ENCODE measurements at regions not wholly inside any gene's neighbourhood (a gene's known extent, or its start where the extent isn't known, plus 50 kb on each side); places are given as distances from the start of the nearest gene placed in this dataset.

DNA sequence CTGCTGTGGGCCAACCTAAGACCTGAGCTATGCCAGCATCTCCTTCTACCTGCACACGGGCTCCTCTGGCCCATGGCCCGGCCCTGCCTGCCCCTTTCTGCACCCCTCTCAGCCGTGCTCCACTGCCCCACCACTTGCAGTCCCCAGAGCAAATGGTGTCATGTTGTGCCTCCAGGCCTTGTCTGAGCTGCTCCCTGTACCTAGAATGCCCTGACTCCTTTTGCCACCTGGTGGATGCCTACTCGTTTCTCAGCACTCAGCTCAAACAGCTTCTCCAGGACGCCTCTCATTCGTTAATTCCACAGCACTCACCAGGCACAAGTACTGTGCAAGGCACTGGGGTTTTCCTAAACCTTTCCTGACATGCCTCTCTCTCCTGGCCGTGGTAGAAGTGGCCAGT lies 63.2 kb upstream of the PNMA1 start:
- no peak for DNase-seq (ENCODE audit: low read depth)
- H3K27me3 ChIP-seq (ENCODE audit: control insufficient read depth, insufficient read depth, low read length) = no peaks in the 10 kb centered on the region
- TF ChIP-seq, protein P1, sequence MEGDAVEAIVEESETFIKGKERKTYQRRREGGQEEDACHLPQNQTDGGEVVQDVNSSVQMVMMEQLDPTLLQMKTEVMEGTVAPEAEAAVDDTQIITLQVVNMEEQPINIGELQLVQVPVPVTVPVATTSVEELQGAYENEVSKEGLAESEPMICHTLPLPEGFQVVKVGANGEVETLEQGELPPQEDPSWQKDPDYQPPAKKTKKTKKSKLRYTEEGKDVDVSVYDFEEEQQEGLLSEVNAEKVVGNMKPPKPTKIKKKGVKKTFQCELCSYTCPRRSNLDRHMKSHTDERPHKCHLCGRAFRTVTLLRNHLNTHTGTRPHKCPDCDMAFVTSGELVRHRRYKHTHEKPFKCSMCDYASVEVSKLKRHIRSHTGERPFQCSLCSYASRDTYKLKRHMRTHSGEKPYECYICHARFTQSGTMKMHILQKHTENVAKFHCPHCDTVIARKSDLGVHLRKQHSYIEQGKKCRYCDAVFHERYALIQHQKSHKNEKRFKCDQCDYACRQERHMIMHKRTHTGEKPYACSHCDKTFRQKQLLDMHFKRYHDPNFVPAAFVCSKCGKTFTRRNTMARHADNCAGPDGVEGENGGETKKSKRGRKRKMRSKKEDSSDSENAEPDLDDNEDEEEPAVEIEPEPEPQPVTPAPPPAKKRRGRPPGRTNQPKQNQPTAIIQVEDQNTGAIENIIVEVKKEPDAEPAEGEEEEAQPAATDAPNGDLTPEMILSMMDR (IDR thresholded peaks at IDR 0.05; ENCODE audit: insufficient read depth, low read depth, low read length) = no peak
- ChIA-PET CTCF (interaction anchor here (1.8 to 2.1 kb wide), 3 partner anchors 9 to 18 kb away, joined by 6 to 7 read pairs (median 7); a partner anchor contains a TSS), POLR2A (no interaction called here)
- H3K36me3 ChIP-seq (ENCODE audit: control insufficient read depth, insufficient read depth, low read length) = no peaks in the 10 kb centered on the region
- no peak overlapping the region for H3K4me3 ChIP-seq (ENCODE audit: low read depth, low read length)

- Histone ChIP-seq H3K4me3 (ENCODE audit: low read depth, low read length) (no peak overlapping the region), H3K27me3 (ENCODE audit: control insufficient read depth, insufficient read depth, low read length) (no peaks in the 10 kb centered on the region), H3K36me3 (ENCODE audit: control insufficient read depth, insufficient read depth, low read length) (no peaks in the 10 kb centered on the region)
- TF ChIP-seq, protein P1 (IDR thresholded peaks at IDR 0.05; ENCODE audit: insufficient read depth, low read depth, low read length) = no peak
- CTCF ChIA-PET = interaction anchor here (1.1 to 2.2 kb wide), 6 partner anchors 10 to 52 kb away, joined by 3 to 7 read pairs (median 5); no protein-coding TSS in a partner anchor
- POLR2A ChIA-PET = interaction anchor here (0.5 kb wide), 1 partner anchor 206 kb away, joined by 5 read pairs; no protein-coding TSS in a partner anchor
- DNase-seq (ENCODE audit: low read depth) = no peak
Observed at GRCh38 chr14:73776194-73776537, 62.0 kb upstream of the PNMA1 start.

DNA sequence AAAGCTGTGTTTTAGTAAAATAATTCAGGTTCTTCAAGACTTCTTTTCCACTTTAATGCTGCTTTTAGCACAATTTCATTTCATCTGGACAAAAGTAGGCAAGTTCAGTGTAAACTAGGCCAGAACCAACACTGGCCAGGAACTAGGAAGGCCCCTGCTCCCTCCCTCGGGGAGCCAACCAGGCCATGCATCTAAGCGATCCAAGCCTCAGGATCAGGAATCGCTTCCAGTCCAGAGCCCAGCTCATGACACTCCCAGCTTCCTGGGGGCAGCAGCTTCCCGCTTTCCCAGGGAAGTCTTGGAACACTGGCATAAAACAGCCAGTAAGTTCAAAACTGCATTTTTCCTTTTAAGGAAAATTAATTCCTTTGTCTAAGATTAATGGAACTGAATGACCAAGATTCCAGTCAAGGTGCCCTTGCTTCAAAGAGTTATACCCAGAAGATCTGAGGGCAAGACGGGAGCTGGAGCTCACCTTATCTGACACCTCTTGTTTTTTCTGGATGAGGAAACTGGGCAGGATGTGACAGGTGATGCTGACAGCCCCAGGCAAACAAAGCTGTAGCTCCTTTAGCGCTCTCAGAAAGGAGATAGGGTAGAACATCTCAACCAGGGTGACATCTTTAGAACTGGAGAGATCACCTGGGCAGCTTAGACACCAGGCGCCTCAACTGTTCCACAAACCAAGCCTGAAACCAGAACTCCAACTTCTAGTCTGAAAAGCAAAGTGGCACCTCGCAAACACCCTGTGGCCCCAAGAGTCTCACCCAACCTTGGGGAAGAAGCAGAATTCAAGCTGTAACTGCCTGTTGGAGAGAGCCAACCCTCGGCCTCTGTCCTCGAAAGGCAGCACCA lies 61.4 kb upstream of the PNMA1 start:
- POLR2A ChIA-PET = no interaction called here
- CTCF ChIA-PET = interaction anchor here (0.8 to 2.2 kb wide), 8 partner anchors 9 to 51 kb away, joined by 3 to 7 read pairs (median 4); no protein-coding TSS in a partner anchor
- Histone ChIP-seq H3K36me3 (ENCODE audit: control insufficient read depth, insufficient read depth, low read length) (no peaks in the 10 kb centered on the region), H3K4me3 (ENCODE audit: low read depth, low read length) (no peak overlapping the region), H3K27me3 (ENCODE audit: control insufficient read depth, insufficient read depth, low read length) (no peaks in the 10 kb centered on the region)
- TF ChIP-seq, protein P1 (IDR thresholded peaks at IDR 0.05; ENCODE audit: insufficient read depth, low read depth, low read length) = no peak
- DNase-seq (ENCODE audit: low read depth) = no peak

- no peaks in the 10 kb centered on the region for H3K27me3 ChIP-seq (ENCODE audit: control insufficient read depth, insufficient read depth, low read length)
- TF ChIP-seq, protein P1 (IDR thresholded peaks at IDR 0.05; ENCODE audit: insufficient read depth, low read depth, low read length) = no peak
- DNase-seq (ENCODE audit: low read depth) = no peak
- ChIA-PET CTCF (interaction anchor here (2.2 kb wide), 1 partner anchor 47 kb away, joined by 5 read pairs; no protein-coding TSS in a partner anchor), POLR2A (no interaction called here)
- H3K36me3 ChIP-seq (ENCODE audit: control insufficient read depth, insufficient read depth, low read length) = no peaks in the 10 kb centered on the region
- no peak overlapping the region for H3K4me3 ChIP-seq (ENCODE audit: low read depth, low read length)
Observed at GRCh38 chr14:73774671-73775070, 60.5 kb upstream of the PNMA1 start.

GRCh38 chr14:73774241-73774570 lies 60.0 kb upstream of the PNMA1 start:
- TF ChIP-seq, protein P1 (IDR thresholded peaks at IDR 0.05; ENCODE audit: insufficient read depth, low read depth, low read length) = no peak

More at GRCh38 chr14:73774241-73774570, 60.0 kb upstream of the PNMA1 start:
- POLR2A ChIA-PET = no interaction called here
- CTCF ChIA-PET = interaction anchor here (2.2 kb wide), 1 partner anchor 46 kb away, joined by 5 read pairs; no protein-coding TSS in a partner anchor
- no peaks in the 10 kb centered on the region for H3K36me3 ChIP-seq (ENCODE audit: control insufficient read depth, insufficient read depth, low read length)
- no peaks in the 10 kb centered on the region for H3K27me3 ChIP-seq (ENCODE audit: control insufficient read depth, insufficient read depth, low read length)
- no peak for DNase-seq (ENCODE audit: low read depth)
- no peak overlapping the region for H3K4me3 ChIP-seq (ENCODE audit: low read depth, low read length)

Data from BJ (cell line).